Activated T-helper 17 cell treated with anti-CD3 and anti-CD28 coated beads, Interleukin-2, amount 50 U/mL, for 72 hours (primary cell): ENCODE measurements at regions not wholly inside any gene's neighbourhood (a gene's known extent, or its start where the extent isn't known, plus 50 kb on each side); places are given as distances from the start of the nearest gene placed in this dataset.
"Not testable (repeated sequence)": the region's sequence is repeated elsewhere in the genome, so short reads cannot be mapped to it uniquely, and the experiment has no call there.

Experiments used
- ATAC-seq: fragments of 150-1000 bp; cut with Tn5 transposase; replicated peaks from 2 replicates; pipeline ENCODE4 v1.10.0; 2021; ENCODE audit warnings: mild to moderate bottlenecking, moderate library complexity
- H3K27ac Mint-ChIP-seq: one replicate; pipeline ENCODE4 v1.8.0; 2022; ENCODE audit warnings: mixed read lengths
- H3K27me3 Mint-ChIP-seq: one replicate; pipeline ENCODE4 v1.8.0; 2022; ENCODE audit warnings: mixed read lengths
- H3K36me3 Mint-ChIP-seq: one replicate; pipeline ENCODE4 v1.8.0; 2022; ENCODE audit warnings: low read depth, mild to moderate bottlenecking, mixed read lengths
- H3K4me1 Mint-ChIP-seq: one replicate; pipeline ENCODE4 v1.8.0; 2022; ENCODE audit warnings: mixed read lengths
- H3K4me3 Mint-ChIP-seq: one replicate; pipeline ENCODE4 v1.8.0; 2022; ENCODE audit warnings: mild to moderate bottlenecking, mixed read lengths
- H3K9me3 Mint-ChIP-seq: one replicate; pipeline ENCODE4 v1.8.0; 2022; ENCODE audit warnings: mixed read lengths

DNA sequence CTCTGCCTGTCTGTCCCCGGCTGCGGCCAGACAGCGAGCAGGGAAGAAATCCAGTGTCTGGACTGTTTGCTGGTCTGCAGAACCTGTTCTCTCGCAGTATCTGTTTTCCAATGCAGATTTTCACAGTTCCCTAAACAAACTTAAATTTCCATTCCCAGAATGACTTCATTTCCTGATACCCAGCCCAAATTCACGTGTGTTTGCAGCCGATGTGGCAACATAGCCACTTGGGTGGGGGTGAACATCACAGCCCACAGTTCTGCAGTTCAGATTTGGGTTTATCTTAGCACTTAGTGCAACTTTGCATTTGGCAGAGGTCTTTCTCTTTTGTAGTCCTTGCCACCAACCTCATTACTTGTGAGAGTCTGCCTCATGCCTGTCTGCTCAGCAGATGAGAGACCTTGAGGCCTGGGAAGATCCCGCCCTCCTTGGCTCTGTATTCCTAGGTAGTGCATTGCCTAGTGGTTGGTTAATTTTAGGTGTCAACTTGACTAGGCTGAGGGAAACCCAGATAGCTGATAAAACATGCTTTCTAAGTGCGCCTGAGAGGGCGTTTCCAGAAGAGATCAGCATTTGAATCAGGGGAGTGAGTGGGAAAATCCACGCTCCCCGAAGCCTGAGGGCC, 122.8 kb upstream of the FAM20C start:
- not testable (repeated sequence) for H3K9me3 Mint-ChIP-seq, H3K27ac Mint-ChIP-seq, H3K4me1 Mint-ChIP-seq, H3K27me3 Mint-ChIP-seq, H3K4me3 Mint-ChIP-seq, ATAC-seq, H3K36me3 Mint-ChIP-seq

- not testable (repeated sequence) for ATAC-seq, H3K9me3 Mint-ChIP-seq, H3K27me3 Mint-ChIP-seq, H3K27ac Mint-ChIP-seq, H3K4me1 Mint-ChIP-seq, H3K4me3 Mint-ChIP-seq, H3K36me3 Mint-ChIP-seq
Observed at GRCh38 chr7:70207-70606, 122.2 kb upstream of the FAM20C start.

- not testable (repeated sequence) for H3K4me1 Mint-ChIP-seq, ATAC-seq, H3K27ac Mint-ChIP-seq, H3K9me3 Mint-ChIP-seq, H3K4me3 Mint-ChIP-seq, H3K27me3 Mint-ChIP-seq, H3K36me3 Mint-ChIP-seq
Observed at GRCh38 chr7:70989-71388, 121.4 kb upstream of the FAM20C start.

- not testable (repeated sequence) for ATAC-seq, H3K4me3 Mint-ChIP-seq, H3K27ac Mint-ChIP-seq, H3K36me3 Mint-ChIP-seq, H3K27me3 Mint-ChIP-seq, H3K4me1 Mint-ChIP-seq, H3K9me3 Mint-ChIP-seq
Observed at GRCh38 chr7:72266-73057, 119.9 kb upstream of the FAM20C start.

DNA sequence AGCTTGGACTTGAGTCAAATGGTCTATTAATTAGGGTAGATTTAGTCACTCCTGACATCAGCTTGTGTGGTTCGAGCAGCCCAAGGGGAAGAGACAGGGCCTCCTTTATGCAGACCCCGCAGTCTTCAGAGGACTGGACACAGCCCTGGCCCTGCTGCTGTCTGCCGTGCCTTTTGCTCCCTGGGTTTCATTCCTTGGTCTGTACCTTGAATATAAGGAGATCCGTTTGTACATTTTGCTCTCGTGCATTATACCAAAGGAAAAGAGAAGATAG, 119.4 kb upstream of the FAM20C start:
- not testable (repeated sequence) for H3K4me3 Mint-ChIP-seq, H3K36me3 Mint-ChIP-seq, ATAC-seq, H3K27me3 Mint-ChIP-seq, H3K4me1 Mint-ChIP-seq, H3K27ac Mint-ChIP-seq, H3K9me3 Mint-ChIP-seq

GRCh38 chr7:74008-74540, 118.3 kb upstream of the FAM20C start:
- not testable (repeated sequence) for H3K4me1 Mint-ChIP-seq, H3K27me3 Mint-ChIP-seq, H3K27ac Mint-ChIP-seq, H3K9me3 Mint-ChIP-seq, H3K36me3 Mint-ChIP-seq, H3K4me3 Mint-ChIP-seq, ATAC-seq

DNA sequence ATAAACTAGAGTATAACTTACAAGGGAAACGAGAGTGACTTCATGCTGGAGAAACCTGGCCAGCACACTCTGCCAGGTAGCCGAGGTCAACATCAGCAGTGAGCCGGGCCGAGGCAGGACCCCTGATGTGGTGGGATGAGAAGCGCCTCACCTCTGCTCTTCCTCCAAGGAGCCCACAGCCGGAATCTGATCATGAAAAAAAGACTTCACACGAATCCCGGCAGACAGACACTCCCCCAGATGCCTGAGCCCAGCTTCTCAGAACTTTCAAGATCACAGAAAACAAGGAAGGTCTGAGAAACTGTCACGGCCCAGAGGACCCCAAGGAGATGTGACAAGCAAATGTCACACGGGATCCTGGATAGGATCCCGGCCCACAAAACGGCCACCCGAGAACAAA, 116.9 kb upstream of the FAM20C start:
- not testable (repeated sequence) for ATAC-seq, H3K4me1 Mint-ChIP-seq, H3K27ac Mint-ChIP-seq, H3K9me3 Mint-ChIP-seq, H3K27me3 Mint-ChIP-seq, H3K36me3 Mint-ChIP-seq, H3K4me3 Mint-ChIP-seq

GRCh38 chr7:76202-76601, 116.2 kb upstream of the FAM20C start:
- not testable (repeated sequence) for H3K9me3 Mint-ChIP-seq, H3K36me3 Mint-ChIP-seq, H3K4me3 Mint-ChIP-seq, H3K27me3 Mint-ChIP-seq, H3K4me1 Mint-ChIP-seq, ATAC-seq, H3K27ac Mint-ChIP-seq

DNA sequence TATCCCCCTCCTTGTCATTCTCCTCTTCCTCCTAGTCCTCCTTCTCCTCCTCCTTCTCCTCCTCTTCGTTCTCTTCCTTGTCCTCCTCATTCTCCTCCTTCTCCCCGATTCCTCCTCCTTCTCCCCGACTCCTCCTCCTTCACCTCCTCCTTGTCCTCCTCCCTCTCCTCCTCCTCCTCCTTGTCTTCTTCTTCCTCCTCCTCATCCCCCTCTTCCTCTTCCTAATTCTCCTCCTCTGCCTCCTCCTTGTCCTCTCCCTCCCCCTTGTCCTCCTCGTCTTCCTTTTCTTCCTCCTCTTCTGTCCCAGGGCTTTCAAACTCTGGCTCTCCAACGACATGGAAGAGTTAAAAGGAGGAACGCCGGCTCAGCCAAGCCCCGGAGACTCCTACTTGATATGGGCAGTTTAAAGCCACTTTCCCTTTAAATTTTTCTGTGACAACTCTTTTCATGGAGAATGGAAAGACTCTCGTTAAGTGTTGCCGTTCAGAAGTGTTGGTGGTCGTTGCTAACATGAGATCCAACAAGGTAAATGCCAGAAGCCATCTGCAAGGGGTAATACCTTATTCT, 115.5 kb upstream of the FAM20C start:
- not testable (repeated sequence) for H3K36me3 Mint-ChIP-seq, H3K27me3 Mint-ChIP-seq, H3K4me3 Mint-ChIP-seq, H3K27ac Mint-ChIP-seq, H3K4me1 Mint-ChIP-seq, H3K9me3 Mint-ChIP-seq, ATAC-seq

DNA sequence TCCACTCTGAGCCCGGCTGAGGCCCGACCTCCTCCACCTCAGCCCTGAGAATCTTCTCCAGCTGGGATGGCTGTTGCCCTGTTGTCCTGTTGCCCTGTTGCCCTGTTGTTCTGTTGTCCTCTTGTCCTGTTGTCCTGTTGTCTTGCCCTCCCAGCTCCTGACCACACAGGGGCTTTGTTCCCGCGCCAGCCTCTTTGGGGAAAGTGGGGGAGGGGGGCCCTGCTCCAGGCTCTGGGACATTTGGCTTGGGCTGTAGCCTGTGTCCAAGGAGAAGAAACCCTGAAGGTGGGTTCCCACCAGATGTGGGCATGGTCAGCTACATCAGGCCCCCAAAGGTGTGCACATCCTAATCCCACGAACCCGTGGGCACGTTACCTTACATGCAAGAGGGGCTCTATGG, 113.5 kb upstream of the FAM20C start:
- not testable (repeated sequence) for H3K27me3 Mint-ChIP-seq, H3K4me1 Mint-ChIP-seq, H3K9me3 Mint-ChIP-seq, ATAC-seq, H3K36me3 Mint-ChIP-seq, H3K27ac Mint-ChIP-seq, H3K4me3 Mint-ChIP-seq

DNA sequence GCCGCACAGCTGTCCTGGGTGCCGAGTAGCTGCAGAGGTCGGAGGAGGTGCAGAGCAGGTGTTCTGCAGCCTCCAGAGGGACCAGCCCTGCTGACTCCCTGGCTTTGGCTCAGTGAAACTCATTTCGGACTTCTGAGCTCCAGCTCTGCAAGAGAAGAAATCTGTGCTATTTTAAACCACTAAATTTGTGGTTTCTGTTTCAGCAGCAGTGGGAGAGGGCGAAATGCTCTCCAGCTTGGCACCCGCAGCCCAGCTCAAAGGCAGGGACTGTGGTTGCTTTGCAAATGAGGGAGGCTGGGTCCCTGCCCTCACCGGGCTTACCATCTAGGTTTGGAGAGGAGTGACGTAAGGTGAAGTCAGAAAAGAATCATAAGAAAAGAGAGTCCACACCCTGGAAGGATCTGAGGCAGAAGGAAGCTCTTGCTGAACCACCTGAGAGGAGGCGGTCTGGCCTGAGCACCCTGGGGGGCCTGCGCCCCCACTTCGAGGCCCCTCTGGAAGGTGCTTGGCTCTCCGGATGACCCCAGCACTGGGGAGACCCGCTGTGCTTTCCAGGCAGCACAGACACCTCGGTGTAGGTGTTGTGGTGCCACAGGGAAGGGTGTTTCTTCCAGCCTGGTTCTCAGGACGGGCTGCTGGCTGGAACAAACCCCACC, 112.8 kb upstream of the FAM20C start:
- H3K27ac Mint-ChIP-seq, H3K9me3 Mint-ChIP-seq, H3K36me3 Mint-ChIP-seq, ATAC-seq, H3K27me3 Mint-ChIP-seq, H3K4me1 Mint-ChIP-seq, H3K4me3 Mint-ChIP-seq: not testable (repeated sequence)

GRCh38 chr7:80259-81067, 111.9 kb upstream of the FAM20C start:
- Mint-ChIP-seq H3K4me1 (no peaks in the 10 kb centered on the region), H3K27me3 (peaks cover 10% of the 10 kb centered on the region), H3K36me3 (no peaks in the 10 kb centered on the region), H3K27ac (no peak overlapping the region), H3K9me3 (no peaks in the 10 kb centered on the region), H3K4me3 (no peak overlapping the region)
- ATAC-seq = no peak

DNA sequence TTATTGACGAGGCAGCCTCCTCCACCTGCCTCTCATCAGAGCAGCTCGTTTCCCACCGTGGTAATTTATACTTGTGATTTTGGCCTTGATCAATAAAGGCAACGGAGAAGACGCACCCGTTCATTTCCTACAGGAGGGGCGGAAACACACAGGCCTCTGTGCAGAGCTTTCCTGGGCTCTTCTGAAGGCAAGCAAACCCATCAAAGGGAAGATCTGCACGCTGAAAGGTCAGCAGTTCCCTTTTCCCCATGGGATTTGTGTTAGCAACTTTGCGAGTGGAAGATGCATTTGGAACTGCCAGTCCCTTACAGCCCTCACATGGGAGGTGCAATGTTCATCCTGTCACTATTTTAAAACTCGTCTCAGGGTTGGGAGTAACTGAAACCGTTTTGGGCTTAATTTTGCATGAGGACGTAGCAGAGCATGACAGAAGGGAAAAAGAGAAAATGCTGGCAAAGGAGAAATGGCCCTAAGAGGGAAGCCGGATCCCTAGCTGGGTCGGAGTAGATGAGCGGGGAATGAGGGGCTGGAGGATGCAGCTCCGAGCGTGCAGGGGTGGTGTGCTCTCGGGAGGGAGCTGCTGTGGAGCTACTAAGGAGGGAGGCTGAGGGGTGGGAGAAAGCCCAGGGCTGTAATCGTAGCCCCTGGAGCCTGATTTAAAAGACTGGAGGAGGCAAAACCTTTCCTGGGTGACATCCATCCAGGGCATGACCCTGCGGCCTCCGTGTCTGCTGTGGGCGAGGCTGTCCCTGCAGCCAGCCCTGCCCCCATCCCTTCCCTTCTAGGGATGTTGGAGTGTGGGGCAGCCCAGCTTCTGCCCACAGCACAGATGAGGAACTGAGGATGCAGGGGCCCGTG, 111.1 kb upstream of the FAM20C start:
- ATAC-seq = no peak
- Mint-ChIP-seq H3K4me3 (no peak overlapping the region), H3K27me3 (peaks cover 10% of the 10 kb centered on the region), H3K9me3 (no peaks in the 10 kb centered on the region), H3K27ac (no peak overlapping the region), H3K4me1 (no peaks in the 10 kb centered on the region), H3K36me3 (no peaks in the 10 kb centered on the region)
